GM23338 (cell line): ENCODE measurements at regions not wholly inside any gene's neighbourhood (a gene's known extent, or its start where the extent isn't known, plus 50 kb on each side); places are given as distances from the start of the nearest gene placed in this dataset.

Experiments
- EZH2phosphoT487 ChIP-seq: fragments of 200-600 bp; sonication (generic); IDR thresholded peaks from one replicate; pipeline ENCODE4 v1.8.1; 2018; ENCODE audit warnings: antibody characterized with exemption; ENCODE audit not compliant: unreplicated experiment
- POLR2AphosphoS5 ChIP-seq: IDR thresholded peaks from 2 replicates; pipeline ENCODE4 v1.6.1; 2016; ENCODE audit warnings: antibody characterized with exemption, low read depth
- ZNF331 ChIP-seq: fragments of 250-450 bp; sonication (Bioruptor Pico); IDR thresholded peaks from 2 replicates; pipeline ENCODE4 v1.5.0; 2020; ENCODE audit warnings: low read depth, mild to moderate bottlenecking, moderate library complexity
- TF ChIP-seq, protein P1 (sequence below), 2 experiments: fragments of 200-600 bp in 1 of 2; sonication (generic) in 1 of 2; conservative IDR thresholded peaks; 2 replicates each; pipeline versions ENCODE4 v1.5.1 to v1.6.1; 2016 to 2017; ENCODE audit warnings: antibody characterized with exemption in 2 of 2, low read depth in 2 of 2, mild to moderate bottlenecking in 2 of 2, moderate library complexity in 1 of 2
- TF ChIP-seq, protein P2 (sequence below): fragments of 250-450 bp; sonication (Bioruptor Pico); IDR thresholded peaks from 2 replicates; pipeline ENCODE4 v1.5.0; 2020; ENCODE audit warnings: mild to moderate bottlenecking, moderate library complexity
- TF ChIP-seq, protein P3 (sequence below): IDR thresholded peaks from one replicate; pipeline ENCODE4 v1.6.1; 2018; ENCODE audit warnings: antibody characterized with exemption; ENCODE audit not compliant: unreplicated experiment

DNA sequence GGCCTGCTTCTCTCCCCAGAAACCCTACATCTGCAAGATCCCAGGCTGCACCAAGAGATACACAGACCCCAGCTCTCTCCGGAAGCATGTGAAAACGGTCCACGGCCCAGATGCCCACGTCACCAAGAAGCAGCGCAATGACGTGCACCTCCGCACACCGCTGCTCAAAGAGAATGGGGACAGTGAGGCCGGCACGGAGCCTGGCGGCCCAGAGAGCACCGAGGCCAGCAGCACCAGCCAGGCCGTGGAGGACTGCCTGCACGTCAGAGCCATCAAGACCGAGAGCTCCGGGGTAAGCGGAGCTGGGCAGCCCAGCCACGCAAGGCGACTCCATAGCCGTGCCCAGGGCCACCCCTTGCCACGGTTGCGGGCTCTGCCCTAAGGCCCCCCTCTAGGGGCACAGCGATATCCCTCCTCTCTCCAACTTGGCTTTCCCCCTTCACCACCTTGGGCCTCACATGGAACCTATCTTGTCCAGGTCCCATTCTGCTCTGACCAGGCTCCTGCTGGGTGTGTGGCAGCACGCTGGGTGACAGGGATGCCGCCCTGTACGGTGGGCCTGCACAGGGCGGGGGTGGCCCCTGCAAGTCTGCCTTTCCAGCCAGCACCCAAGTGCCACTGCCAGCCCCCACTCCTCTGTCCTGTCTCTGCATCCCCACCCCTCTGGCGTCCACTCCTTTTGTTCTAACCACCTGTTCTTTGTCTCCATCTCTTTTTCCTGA, 248.9 kb downstream of the GLI2 start:
- TF ChIP-seq, protein P1, sequence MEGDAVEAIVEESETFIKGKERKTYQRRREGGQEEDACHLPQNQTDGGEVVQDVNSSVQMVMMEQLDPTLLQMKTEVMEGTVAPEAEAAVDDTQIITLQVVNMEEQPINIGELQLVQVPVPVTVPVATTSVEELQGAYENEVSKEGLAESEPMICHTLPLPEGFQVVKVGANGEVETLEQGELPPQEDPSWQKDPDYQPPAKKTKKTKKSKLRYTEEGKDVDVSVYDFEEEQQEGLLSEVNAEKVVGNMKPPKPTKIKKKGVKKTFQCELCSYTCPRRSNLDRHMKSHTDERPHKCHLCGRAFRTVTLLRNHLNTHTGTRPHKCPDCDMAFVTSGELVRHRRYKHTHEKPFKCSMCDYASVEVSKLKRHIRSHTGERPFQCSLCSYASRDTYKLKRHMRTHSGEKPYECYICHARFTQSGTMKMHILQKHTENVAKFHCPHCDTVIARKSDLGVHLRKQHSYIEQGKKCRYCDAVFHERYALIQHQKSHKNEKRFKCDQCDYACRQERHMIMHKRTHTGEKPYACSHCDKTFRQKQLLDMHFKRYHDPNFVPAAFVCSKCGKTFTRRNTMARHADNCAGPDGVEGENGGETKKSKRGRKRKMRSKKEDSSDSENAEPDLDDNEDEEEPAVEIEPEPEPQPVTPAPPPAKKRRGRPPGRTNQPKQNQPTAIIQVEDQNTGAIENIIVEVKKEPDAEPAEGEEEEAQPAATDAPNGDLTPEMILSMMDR (conservative IDR thresholded peaks at IDR 0.05; ENCODE audit: low read depth in 2 of 2), result no peak
- TF ChIP-seq ZNF331 (CRISPR knock-in tag) (no peak), POLR2AphosphoS5 (no peak), EZH2phosphoT487 (no peak)
- TF ChIP-seq, protein P2, sequence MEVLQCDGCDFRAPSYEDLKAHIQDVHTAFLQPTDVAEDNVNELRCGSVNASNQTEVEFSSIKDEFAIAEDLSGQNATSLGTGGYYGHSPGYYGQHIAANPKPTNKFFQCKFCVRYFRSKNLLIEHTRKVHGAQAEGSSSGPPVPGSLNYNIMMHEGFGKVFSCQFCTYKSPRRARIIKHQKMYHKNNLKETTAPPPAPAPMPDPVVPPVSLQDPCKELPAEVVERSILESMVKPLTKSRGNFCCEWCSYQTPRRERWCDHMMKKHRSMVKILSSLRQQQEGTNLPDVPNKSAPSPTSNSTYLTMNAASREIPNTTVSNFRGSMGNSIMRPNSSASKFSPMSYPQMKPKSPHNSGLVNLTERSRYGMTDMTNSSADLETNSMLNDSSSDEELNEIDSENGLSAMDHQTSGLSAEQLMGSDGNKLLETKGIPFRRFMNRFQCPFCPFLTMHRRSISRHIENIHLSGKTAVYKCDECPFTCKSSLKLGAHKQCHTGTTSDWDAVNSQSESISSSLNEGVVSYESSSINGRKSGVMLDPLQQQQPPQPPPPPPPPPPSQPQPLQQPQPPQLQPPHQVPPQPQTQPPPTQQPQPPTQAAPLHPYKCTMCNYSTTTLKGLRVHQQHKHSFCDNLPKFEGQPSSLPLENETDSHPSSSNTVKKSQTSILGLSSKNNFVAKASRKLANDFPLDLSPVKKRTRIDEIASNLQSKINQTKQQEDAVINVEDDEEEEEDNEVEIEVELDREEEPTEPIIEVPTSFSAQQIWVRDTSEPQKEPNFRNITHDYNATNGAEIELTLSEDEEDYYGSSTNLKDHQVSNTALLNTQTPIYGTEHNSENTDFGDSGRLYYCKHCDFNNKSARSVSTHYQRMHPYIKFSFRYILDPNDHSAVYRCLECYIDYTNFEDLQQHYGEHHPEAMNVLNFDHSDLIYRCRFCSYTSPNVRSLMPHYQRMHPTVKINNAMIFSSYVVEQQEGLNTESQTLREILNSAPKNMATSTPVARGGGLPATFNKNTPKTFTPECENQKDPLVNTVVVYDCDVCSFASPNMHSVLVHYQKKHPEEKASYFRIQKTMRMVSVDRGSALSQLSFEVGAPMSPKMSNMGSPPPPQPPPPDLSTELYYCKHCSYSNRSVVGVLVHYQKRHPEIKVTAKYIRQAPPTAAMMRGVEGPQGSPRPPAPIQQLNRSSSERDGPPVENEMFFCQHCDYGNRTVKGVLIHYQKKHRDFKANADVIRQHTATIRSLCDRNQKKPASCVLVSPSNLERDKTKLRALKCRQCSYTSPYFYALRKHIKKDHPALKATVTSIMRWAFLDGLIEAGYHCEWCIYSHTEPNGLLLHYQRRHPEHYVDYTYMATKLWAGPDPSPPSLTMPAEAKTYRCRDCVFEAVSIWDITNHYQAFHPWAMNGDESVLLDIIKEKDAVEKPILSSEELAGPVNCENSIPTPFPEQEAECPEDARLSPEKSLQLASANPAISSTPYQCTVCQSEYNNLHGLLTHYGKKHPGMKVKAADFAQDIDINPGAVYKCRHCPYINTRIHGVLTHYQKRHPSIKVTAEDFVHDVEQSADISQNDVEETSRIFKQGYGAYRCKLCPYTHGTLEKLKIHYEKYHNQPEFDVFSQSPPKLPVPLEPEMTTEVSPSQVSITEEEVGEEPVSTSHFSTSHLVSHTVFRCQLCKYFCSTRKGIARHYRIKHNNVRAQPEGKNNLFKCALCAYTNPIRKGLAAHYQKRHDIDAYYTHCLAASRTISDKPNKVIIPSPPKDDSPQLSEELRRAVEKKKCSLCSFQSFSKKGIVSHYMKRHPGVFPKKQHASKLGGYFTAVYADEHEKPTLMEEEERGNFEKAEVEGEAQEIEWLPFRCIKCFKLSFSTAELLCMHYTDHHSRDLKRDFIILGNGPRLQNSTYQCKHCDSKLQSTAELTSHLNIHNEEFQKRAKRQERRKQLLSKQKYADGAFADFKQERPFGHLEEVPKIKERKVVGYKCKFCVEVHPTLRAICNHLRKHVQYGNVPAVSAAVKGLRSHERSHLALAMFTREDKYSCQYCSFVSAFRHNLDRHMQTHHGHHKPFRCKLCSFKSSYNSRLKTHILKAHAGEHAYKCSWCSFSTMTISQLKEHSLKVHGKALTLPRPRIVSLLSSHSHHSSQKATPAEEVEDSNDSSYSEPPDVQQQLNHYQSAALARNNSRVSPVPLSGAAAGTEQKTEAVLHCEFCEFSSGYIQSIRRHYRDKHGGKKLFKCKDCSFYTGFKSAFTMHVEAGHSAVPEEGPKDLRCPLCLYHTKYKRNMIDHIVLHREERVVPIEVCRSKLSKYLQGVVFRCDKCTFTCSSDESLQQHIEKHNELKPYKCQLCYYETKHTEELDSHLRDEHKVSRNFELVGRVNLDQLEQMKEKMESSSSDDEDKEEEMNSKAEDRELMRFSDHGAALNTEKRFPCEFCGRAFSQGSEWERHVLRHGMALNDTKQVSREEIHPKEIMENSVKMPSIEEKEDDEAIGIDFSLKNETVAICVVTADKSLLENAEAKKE (CRISPR knock-in tag), result no peak
- TF ChIP-seq, protein P3, sequence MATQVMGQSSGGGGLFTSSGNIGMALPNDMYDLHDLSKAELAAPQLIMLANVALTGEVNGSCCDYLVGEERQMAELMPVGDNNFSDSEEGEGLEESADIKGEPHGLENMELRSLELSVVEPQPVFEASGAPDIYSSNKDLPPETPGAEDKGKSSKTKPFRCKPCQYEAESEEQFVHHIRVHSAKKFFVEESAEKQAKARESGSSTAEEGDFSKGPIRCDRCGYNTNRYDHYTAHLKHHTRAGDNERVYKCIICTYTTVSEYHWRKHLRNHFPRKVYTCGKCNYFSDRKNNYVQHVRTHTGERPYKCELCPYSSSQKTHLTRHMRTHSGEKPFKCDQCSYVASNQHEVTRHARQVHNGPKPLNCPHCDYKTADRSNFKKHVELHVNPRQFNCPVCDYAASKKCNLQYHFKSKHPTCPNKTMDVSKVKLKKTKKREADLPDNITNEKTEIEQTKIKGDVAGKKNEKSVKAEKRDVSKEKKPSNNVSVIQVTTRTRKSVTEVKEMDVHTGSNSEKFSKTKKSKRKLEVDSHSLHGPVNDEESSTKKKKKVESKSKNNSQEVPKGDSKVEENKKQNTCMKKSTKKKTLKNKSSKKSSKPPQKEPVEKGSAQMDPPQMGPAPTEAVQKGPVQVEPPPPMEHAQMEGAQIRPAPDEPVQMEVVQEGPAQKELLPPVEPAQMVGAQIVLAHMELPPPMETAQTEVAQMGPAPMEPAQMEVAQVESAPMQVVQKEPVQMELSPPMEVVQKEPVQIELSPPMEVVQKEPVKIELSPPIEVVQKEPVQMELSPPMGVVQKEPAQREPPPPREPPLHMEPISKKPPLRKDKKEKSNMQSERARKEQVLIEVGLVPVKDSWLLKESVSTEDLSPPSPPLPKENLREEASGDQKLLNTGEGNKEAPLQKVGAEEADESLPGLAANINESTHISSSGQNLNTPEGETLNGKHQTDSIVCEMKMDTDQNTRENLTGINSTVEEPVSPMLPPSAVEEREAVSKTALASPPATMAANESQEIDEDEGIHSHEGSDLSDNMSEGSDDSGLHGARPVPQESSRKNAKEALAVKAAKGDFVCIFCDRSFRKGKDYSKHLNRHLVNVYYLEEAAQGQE, result no peak
